Lung (tissue), 11 donors: ENCODE measurements at regions not wholly inside any gene's neighbourhood (a gene's known extent, or its start where the extent isn't known, plus 50 kb on each side); places are given as distances from the start of the nearest gene placed in this dataset.
"Not testable (repeated sequence)": the region's sequence is repeated elsewhere in the genome, so short reads cannot be mapped to it uniquely, and the experiment has no call there.

Source experiments
- ATAC-seq: fragments of 200-7000 bp; cut with Tn5 transposase; one replicate; pipeline ENCODE4 v1.9.1; 2020; ENCODE audit warnings: moderate number of reproducible peaks; ENCODE audit not compliant: insufficient read depth, low FRiP score
- DNase-seq, 3 donors: peaks; one replicate each; pipeline ENCODE4 v3.0.0-alpha.2; 2013 to 2017
- H3K27ac ChIP-seq, 2 donors: one replicate each; pipeline ENCODE4 v1.5.1; 2013; ENCODE audit warnings: mild to moderate bottlenecking in 2 of 2, moderate library complexity in 2 of 2, control low read depth in 1 of 2, inconsistent platforms in 1 of 2, low read depth in 1 of 2, low read length in 1 of 2
- H3K27me3 ChIP-seq, 3 donors: one replicate each; pipeline ENCODE4 v1.5.1; 2013; ENCODE audit warnings: low read length in 2 of 3; ENCODE audit not compliant: control insufficient read depth in 3 of 3, insufficient read depth in 3 of 3
- H3K36me3 ChIP-seq, 4 donors: one replicate each; pipeline ENCODE4 v1.5.1; 2013; ENCODE audit warnings: low read length in 4 of 4, mild to moderate bottlenecking in 1 of 4, moderate library complexity in 1 of 4; ENCODE audit not compliant: control insufficient read depth in 4 of 4, insufficient read depth in 4 of 4
- H3K4me1 ChIP-seq, 5 donors: one replicate each; pipeline ENCODE4 v1.5.1; 2013; ENCODE audit warnings: low read length in 5 of 5, mild to moderate bottlenecking in 2 of 5, moderate library complexity in 1 of 5; ENCODE audit not compliant: control insufficient read depth in 5 of 5, insufficient read depth in 5 of 5
- H3K4me3 ChIP-seq: one replicate; pipeline ENCODE4 v1.5.1; 2013; ENCODE audit warnings: mild to moderate bottlenecking, control low read depth, moderate library complexity
- H3K9ac ChIP-seq, 2 donors: one replicate each; pipeline ENCODE4 v1.5.1; 2013; ENCODE audit warnings: low read length in 2 of 2, control low read depth in 1 of 2; ENCODE audit not compliant: insufficient read depth in 1 of 2
- H3K9me3 ChIP-seq, 4 donors: one replicate each; pipeline ENCODE4 v1.5.1; 2013; ENCODE audit warnings: low read length in 3 of 4, mild to moderate bottlenecking in 1 of 4, moderate library complexity in 1 of 4; ENCODE audit not compliant: control insufficient read depth in 4 of 4, insufficient read depth in 3 of 4
- WGBS, 2 donors: extraction: QIAGEN DNeasy Blood & Tissue Kit; methylation state at CpG; one replicate each; pipeline ENCODE4 v1.1.7; 2013; 5-methylcytosine and 5-hydroxymethylcytosine counted together
- TF ChIP-seq, protein P1 (sequence below): IDR thresholded peaks from 2 replicates; pipeline ENCODE4 v1.5.1; 2012; ENCODE audit warnings: mild to moderate bottlenecking; ENCODE audit errors: control extremely low read depth, extremely low read depth
- donor health status: control.
- donor health status: control.
- donor health status: Bipolar disorder and iron deficiency.
- donor health status: healthy.
- donor health status: DM: yes; HTN: yes; CAD: no.

GRCh38 chr16:7867831-7868230 is 535.2 kb downstream of the RBFOX1 start:
- ATAC-seq (no peak), DNase-seq (no peak)
- Histone ChIP-seq H3K4me1 (no peaks in the 10 kb centered on the region), H3K36me3 (no peaks in the 10 kb centered on the region), H3K9me3 (no peaks in the 10 kb centered on the region), H3K27me3 (no peaks in the 10 kb centered on the region), H3K4me3 (no peak overlapping the region), H3K9ac (no peak overlapping the region), H3K27ac (no peak overlapping the region)
- TF ChIP-seq, protein P1, sequence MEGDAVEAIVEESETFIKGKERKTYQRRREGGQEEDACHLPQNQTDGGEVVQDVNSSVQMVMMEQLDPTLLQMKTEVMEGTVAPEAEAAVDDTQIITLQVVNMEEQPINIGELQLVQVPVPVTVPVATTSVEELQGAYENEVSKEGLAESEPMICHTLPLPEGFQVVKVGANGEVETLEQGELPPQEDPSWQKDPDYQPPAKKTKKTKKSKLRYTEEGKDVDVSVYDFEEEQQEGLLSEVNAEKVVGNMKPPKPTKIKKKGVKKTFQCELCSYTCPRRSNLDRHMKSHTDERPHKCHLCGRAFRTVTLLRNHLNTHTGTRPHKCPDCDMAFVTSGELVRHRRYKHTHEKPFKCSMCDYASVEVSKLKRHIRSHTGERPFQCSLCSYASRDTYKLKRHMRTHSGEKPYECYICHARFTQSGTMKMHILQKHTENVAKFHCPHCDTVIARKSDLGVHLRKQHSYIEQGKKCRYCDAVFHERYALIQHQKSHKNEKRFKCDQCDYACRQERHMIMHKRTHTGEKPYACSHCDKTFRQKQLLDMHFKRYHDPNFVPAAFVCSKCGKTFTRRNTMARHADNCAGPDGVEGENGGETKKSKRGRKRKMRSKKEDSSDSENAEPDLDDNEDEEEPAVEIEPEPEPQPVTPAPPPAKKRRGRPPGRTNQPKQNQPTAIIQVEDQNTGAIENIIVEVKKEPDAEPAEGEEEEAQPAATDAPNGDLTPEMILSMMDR = no peak
- 38 to 46% methylated on average over 1 of the region's 1 CpG for WGBS, 2 donors

- ATAC-seq (no peak), DNase-seq (no peak)
- TF ChIP-seq, protein P1 = no peak
- H3K9ac ChIP-seq = no peak overlapping the region
- no peaks in the 10 kb centered on the region for H3K9me3 ChIP-seq
- H3K4me3 ChIP-seq = no peak overlapping the region
- H3K4me1 ChIP-seq = no peaks in the 10 kb centered on the region
- no peak overlapping the region for H3K27ac ChIP-seq
- 22 to 23% methylated on average over 4 of the region's 4 CpGs for WGBS, 2 donors
- H3K27me3 ChIP-seq = no peaks in the 10 kb centered on the region
- H3K36me3 ChIP-seq = no peaks in the 10 kb centered on the region
These were observed 533.5 kb downstream of the RBFOX1 start for GRCh38 chr16:7866144-7866543.

GRCh38 chr16:7865393-7865792 is 532.7 kb downstream of the RBFOX1 start:
- DNase-seq, ATAC-seq, H3K9ac ChIP-seq, H3K9me3 ChIP-seq, H3K27ac ChIP-seq, H3K4me1 ChIP-seq, H3K36me3 ChIP-seq, H3K4me3 ChIP-seq, H3K27me3 ChIP-seq: not testable (repeated sequence)
- 49 to 62% methylated on average over 3 of the region's 3 CpGs for WGBS, 2 donors

GRCh38 chr16:7861891-7862582 is 529.4 kb downstream of the RBFOX1 start:
- Histone ChIP-seq H3K36me3 (no peaks in the 10 kb centered on the region), H3K27me3 (no peaks in the 10 kb centered on the region), H3K9ac (no peak overlapping the region), H3K4me1 (no peaks in the 10 kb centered on the region), H3K27ac (no peak overlapping the region), H3K4me3 (no peak overlapping the region), H3K9me3 (peaks cover 0 to 2% (median 0%) of the 10 kb centered on the region in 4 donors)
- DNase-seq = no peak
- TF ChIP-seq, protein P1 = no peak
- no peak for ATAC-seq
- 82 to 88% methylated on average over 3 of the region's 3 CpGs for WGBS, 2 donors
